GM12873 (cell line): ENCODE measurements at regions not wholly inside any gene's neighbourhood (a gene's known extent, or its start where the extent isn't known, plus 50 kb on each side); places are given as distances from the start of the nearest gene placed in this dataset.

ENCODE experiments used
- CTCF ChIP-seq: IDR thresholded peaks from 2 replicates; pipeline ENCODE4 v1.5.1; 2012; ENCODE audit warnings: low read depth, mild to moderate bottlenecking, moderate library complexity, low read length, control low read depth; ENCODE audit not compliant: insufficient read depth; ENCODE audit errors: missing control alignments

- no peak for TF ChIP-seq CTCF
These were observed 54.1 kb upstream of the DIO3 start for GRCh38 chr14:101506926-101507835.

- no peak for TF ChIP-seq CTCF
These were observed 53.5 kb upstream of the DIO3 start for GRCh38 chr14:101507836-101508150.

- no peak for TF ChIP-seq CTCF
These were observed 52.9 kb upstream of the DIO3 start for GRCh38 chr14:101508196-101508947.

- TF ChIP-seq CTCF, result no peak
These were observed 52.2 kb upstream of the DIO3 start for GRCh38 chr14:101508948-101509729.

GRCh38 chr14:101509730-101510371 is 51.4 kb upstream of the DIO3 start:
- TF ChIP-seq CTCF, result no peak

- TF ChIP-seq CTCF, result no peak
These were observed 50.1 kb upstream of the DIO3 start for GRCh38 chr14:101511199-101511598.
